Tibial nerve (tissue), 4 donors: ENCODE measurements at regions not wholly inside any gene's neighbourhood (a gene's known extent, or its start where the extent isn't known, plus 50 kb on each side); places are given as distances from the start of the nearest gene placed in this dataset.

Source experiments
- DNase-seq, 2 donors: peaks; one replicate each; pipeline ENCODE4 v3.0.0-alpha.2; 2019; ENCODE audit warnings: low spot score in 2 of 2
- H3K27ac ChIP-seq, 4 donors: fragments of 200-600 bp; sonication (generic) in 3 of 4; one replicate each; pipeline ENCODE4 v1.5.1; 2017 to 2019; ENCODE audit warnings: mild to moderate bottlenecking in 1 of 4
- H3K27me3 ChIP-seq, 2 donors: fragments of 200-600 bp; sonication (generic) in 1 of 2; one replicate each; pipeline versions ENCODE4 v1.5.1 to v1.6.0; 2017 to 2019
- H3K36me3 ChIP-seq, 3 donors: fragments of 200-600 bp; sonication (generic); one replicate each; pipeline ENCODE4 v1.5.1; 2018 to 2019
- H3K4me1 ChIP-seq, 4 donors: fragments of 200-600 bp; sonication (generic) in 3 of 4; one replicate each; pipeline ENCODE4 v1.5.1; 2017 to 2019
- H3K4me3 ChIP-seq, 4 donors: fragments of 200-600 bp; sonication (generic) in 3 of 4; one replicate each; pipeline ENCODE4 v1.5.1; 2017 to 2019; ENCODE audit warnings: mild to moderate bottlenecking in 1 of 4, moderate library complexity in 1 of 4
- H3K9me3 ChIP-seq, 4 donors: fragments of 200-600 bp; sonication (generic) in 3 of 4; one replicate each; pipeline ENCODE4 v1.5.1; 2017 to 2019
- CTCF ChIP-seq, 5 experiments: fragments of 200-600 bp in 3 of 5; fragments of 450-650 bp in 2 of 5; sonication (generic) in 3 of 5; IDR thresholded peaks; one replicate each; pipeline ENCODE4 v1.5.1; 2016 to 2019; ENCODE audit warnings: antibody characterized with exemption in 5 of 5, mild to moderate bottlenecking in 3 of 5, moderate library complexity in 2 of 5
- EP300 ChIP-seq, 2 donors: sonication (generic); formaldehyde crosslinking; IDR thresholded peaks; one replicate each; pipeline ENCODE4 v1.6.1; 2017; ENCODE audit warnings: antibody characterized with exemption in 2 of 2, mild to moderate bottlenecking in 1 of 2
- POLR2A ChIP-seq, 2 donors: fragments of 450-650 bp; IDR thresholded peaks; one replicate each; pipeline ENCODE4 v1.6.1; 2017; ENCODE audit warnings: antibody characterized with exemption in 2 of 2, mild to moderate bottlenecking in 2 of 2, moderate library complexity in 2 of 2
- WGBS, 2 donors: methylation state at CpG; one replicate each; pipeline ENCODE4 v1.1.5; 2018; 5-methylcytosine and 5-hydroxymethylcytosine counted together

- Histone ChIP-seq H3K27ac (no peak overlapping the region), H3K4me3 (no peak overlapping the region), H3K36me3 (no peaks in the 10 kb centered on the region), H3K9me3 (no peaks in the 10 kb centered on the region), H3K4me1 (no peaks in the 10 kb centered on the region), H3K27me3 (no peaks in the 10 kb centered on the region)
- TF ChIP-seq EP300 (IDR thresholded peaks at IDR 0.05) = no peak
- no peak for TF ChIP-seq POLR2A (IDR thresholded peaks at IDR 0.05)
- no peak for TF ChIP-seq CTCF (IDR thresholded peaks at IDR 0.05)
- 76 to 79% methylated on average over 6 of the region's 6 CpGs for WGBS, 2 donors
- no peak for DNase-seq
Observed at GRCh38 chr6:106751501-106752252, 122.3 kb downstream of the QRSL1 start.

- Histone ChIP-seq H3K27ac (no peak overlapping the region), H3K9me3 (no peaks in the 10 kb centered on the region), H3K4me3 (no peak overlapping the region), H3K4me1 (no peaks in the 10 kb centered on the region), H3K27me3 (no peaks in the 10 kb centered on the region), H3K36me3 (no peaks in the 10 kb centered on the region)
- TF ChIP-seq EP300 (IDR thresholded peaks at IDR 0.05) (no peak), POLR2A (IDR thresholded peaks at IDR 0.05) (no peak), CTCF (IDR thresholded peaks at IDR 0.05) (no peak)
- WGBS, 2 donors = 77 to 81% methylated on average over 4 of the region's 4 CpGs
- DNase-seq = no peak
Observed at GRCh38 chr6:106750946-106751345, 121.6 kb downstream of the QRSL1 start.

- Histone ChIP-seq H3K4me3 (no peak overlapping the region), H3K36me3 (no peaks in the 10 kb centered on the region), H3K27me3 (no peaks in the 10 kb centered on the region), H3K27ac (no peak overlapping the region), H3K4me1 (no peaks in the 10 kb centered on the region), H3K9me3 (no peaks in the 10 kb centered on the region)
- TF ChIP-seq POLR2A (IDR thresholded peaks at IDR 0.05) (no peak), EP300 (IDR thresholded peaks at IDR 0.05) (no peak), CTCF (IDR thresholded peaks at IDR 0.05) (no peak)
- no peak for DNase-seq
- 44 to 58% methylated on average over 9 of the region's 9 CpGs for WGBS, 2 donors
Observed at GRCh38 chr6:106750142-106750918, 121.0 kb downstream of the QRSL1 start.

GRCh38 chr6:106749609-106750008 is 120.2 kb downstream of the QRSL1 start:
- Histone ChIP-seq H3K36me3 (no peaks in the 10 kb centered on the region), H3K27ac (no peak overlapping the region), H3K4me3 (no peak overlapping the region), H3K9me3 (no peaks in the 10 kb centered on the region), H3K4me1 (no peaks in the 10 kb centered on the region), H3K27me3 (no peaks in the 10 kb centered on the region)
- WGBS, 2 donors = 64% methylated on average over 4 of the region's 4 CpGs
- no peak for TF ChIP-seq CTCF (IDR thresholded peaks at IDR 0.05)
- TF ChIP-seq EP300 (IDR thresholded peaks at IDR 0.05) = no peak
- TF ChIP-seq POLR2A (IDR thresholded peaks at IDR 0.05) = no peak
- no peak for DNase-seq

- Histone ChIP-seq H3K9me3 (peaks cover 0 to under 1% (median 0%) of the 10 kb centered on the region in 4 donors), H3K4me1 (no peaks in the 10 kb centered on the region), H3K4me3 (no peak overlapping the region), H3K36me3 (no peaks in the 10 kb centered on the region), H3K27me3 (no peaks in the 10 kb centered on the region), H3K27ac (no peak overlapping the region)
- TF ChIP-seq EP300 (IDR thresholded peaks at IDR 0.05) (no peak), CTCF (IDR thresholded peaks at IDR 0.05) (no peak), POLR2A (IDR thresholded peaks at IDR 0.05) (no peak)
- DNase-seq = no peak
- 65% methylated on average over 3 of the region's 3 CpGs for WGBS, 2 donors
Observed at GRCh38 chr6:106748547-106749207, 119.3 kb downstream of the QRSL1 start.
